ENCODE measurements at regions not wholly inside any gene's neighbourhood (a gene's known extent, or its start where the extent isn't known, plus 50 kb on each side); places are given as distances from the start of the nearest gene placed in this dataset.

GRCh38 chr9:2313512-2313911, 298.4 kb downstream of the SMARCA2 start:
- DNase-seq (ENCODE audit: low spot score) (no peak), ATAC-seq (ENCODE audit: low FRiP score) (no peak)
- TF ChIP-seq, protein P1, sequence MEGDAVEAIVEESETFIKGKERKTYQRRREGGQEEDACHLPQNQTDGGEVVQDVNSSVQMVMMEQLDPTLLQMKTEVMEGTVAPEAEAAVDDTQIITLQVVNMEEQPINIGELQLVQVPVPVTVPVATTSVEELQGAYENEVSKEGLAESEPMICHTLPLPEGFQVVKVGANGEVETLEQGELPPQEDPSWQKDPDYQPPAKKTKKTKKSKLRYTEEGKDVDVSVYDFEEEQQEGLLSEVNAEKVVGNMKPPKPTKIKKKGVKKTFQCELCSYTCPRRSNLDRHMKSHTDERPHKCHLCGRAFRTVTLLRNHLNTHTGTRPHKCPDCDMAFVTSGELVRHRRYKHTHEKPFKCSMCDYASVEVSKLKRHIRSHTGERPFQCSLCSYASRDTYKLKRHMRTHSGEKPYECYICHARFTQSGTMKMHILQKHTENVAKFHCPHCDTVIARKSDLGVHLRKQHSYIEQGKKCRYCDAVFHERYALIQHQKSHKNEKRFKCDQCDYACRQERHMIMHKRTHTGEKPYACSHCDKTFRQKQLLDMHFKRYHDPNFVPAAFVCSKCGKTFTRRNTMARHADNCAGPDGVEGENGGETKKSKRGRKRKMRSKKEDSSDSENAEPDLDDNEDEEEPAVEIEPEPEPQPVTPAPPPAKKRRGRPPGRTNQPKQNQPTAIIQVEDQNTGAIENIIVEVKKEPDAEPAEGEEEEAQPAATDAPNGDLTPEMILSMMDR (IDR thresholded peaks at IDR 0.05) = no peak

DNA sequence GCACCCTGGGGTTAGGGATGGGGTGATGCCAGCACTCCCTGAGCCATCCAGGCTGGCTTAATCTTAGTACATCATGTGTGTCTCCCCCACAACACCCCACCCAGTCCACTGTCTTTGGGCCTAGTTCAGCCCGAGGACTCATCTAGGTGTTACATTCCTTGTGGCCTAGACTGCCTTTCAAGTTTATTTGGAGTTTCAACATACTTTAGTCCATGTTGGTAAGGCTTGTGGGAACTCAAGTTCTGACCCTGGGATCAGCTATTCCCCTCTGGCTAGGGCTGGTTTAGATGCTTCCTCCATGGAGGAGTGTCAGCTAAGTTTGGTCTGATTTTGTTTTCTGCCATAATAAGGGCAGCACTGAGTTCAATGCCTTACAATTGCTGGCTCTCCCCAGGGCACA, 302.4 kb downstream of the SMARCA2 start:
- TF ChIP-seq, protein P1 (IDR thresholded peaks at IDR 0.05) = no peak
- DNase-seq (ENCODE audit: low spot score) (no peak), ATAC-seq (ENCODE audit: low FRiP score) (no peak)

DNA sequence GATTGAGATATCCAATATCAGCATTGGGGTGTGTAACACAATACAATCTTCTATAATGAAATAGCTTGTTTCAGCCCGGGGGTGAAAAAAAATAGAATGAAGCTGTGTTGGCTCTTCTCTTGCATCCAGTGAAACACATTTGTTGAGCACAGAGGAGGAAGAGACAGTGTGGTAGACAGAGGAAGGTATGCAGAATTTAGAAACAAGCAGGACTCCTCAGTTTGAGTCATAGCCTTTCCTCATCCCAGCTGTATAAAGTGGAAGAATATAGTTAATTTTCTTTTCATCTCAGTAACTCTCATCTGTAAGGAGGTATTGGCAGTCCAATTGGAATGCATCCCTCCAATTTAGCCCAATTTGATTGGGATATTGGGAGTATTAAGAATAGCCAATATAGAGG, 302.2 kb upstream of the VLDLR start:
- ATAC-seq (ENCODE audit: low FRiP score) (no peak), DNase-seq (ENCODE audit: low spot score) (no peak)
- TF ChIP-seq, protein P1 (IDR thresholded peaks at IDR 0.05) = no peak

DNA sequence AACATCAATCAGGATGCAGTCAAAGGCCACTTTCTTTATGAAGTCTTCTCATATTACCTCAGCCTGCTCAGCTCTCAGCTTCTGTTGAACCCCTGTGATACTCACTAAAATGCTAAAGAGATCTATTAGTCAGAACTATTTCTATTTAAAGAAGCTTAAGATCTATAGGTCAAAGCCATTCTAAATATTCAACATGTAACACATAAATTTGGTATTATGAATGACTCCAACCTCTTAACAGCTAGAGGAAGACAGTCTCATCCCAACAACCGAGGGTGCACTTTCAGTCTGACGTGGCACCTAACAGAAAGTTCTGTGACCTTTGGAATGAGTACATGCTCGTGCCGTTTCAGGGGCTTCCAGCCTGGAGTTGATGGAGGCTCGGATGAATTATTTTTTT, 301.5 kb upstream of the VLDLR start:
- ATAC-seq (ENCODE audit: low FRiP score) = no peak
- TF ChIP-seq, protein P1 (IDR thresholded peaks at IDR 0.05) = no peak
- DNase-seq (ENCODE audit: low spot score) = no peak

DNA sequence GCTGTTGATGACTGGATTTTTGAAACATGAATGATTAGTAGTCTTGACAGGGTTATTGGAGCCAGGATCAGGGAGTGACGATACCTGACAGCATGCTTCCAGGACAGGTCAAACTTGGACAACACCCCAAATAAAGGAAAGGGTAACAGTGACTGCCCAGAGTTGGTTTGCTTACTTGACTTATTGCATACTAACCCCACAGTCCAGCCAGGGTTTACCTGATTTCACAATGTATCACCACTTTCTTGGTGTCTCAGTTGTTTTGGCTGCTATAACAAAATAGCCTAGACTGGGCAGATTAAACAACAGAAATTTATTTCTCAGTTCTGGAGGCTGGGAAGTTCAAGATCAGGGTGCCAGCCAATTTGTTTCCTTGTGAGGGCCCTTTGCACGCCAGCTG, 301.0 kb upstream of the VLDLR start:
- no peak for DNase-seq (ENCODE audit: low spot score)
- TF ChIP-seq, protein P1 (IDR thresholded peaks at IDR 0.05) = no peak
- no peak for ATAC-seq (ENCODE audit: low FRiP score)

- DNase-seq (ENCODE audit: low spot score) (no peak), ATAC-seq (ENCODE audit: low FRiP score) (no peak)
- TF ChIP-seq, protein P1 (IDR thresholded peaks at IDR 0.05) = no peak
Observed at GRCh38 chr9:2321523-2322148, 300.0 kb upstream of the VLDLR start.

- TF ChIP-seq, protein P1 (IDR thresholded peaks at IDR 0.05) = no peak
- ATAC-seq (ENCODE audit: low FRiP score) (no peak), DNase-seq (ENCODE audit: low spot score) (no peak)
Observed at GRCh38 chr9:2324742-2325141, 296.8 kb upstream of the VLDLR start.
